ENCODE measurements at regions not wholly inside any gene's neighbourhood (a gene's known extent, or its start where the extent isn't known, plus 50 kb on each side); places are given as distances from the start of the nearest gene placed in this dataset.

DNA sequence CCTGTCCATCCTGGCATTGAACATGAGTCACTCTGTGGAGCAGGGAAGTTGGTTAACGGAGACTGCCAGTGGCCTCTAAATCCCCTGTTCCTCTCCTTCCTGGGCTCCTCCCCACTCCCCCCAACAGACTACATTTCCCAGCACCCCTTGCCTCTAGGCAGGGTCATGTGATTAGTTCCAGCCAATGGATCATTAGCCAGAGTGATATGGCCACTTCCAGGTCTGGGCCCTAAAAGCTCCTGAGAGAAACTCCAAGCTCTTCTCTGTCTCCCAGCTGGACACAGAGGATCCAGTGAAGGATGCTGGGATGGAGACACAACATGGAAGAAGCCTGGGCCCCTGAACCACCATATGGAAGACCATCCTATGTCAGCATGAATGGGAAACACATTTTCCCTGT, 54.4 kb upstream of the RFLNA start:
- no peak for DNase-seq (ENCODE audit: low read depth in 4 of 4, low spot score in 2 of 4)

DNA sequence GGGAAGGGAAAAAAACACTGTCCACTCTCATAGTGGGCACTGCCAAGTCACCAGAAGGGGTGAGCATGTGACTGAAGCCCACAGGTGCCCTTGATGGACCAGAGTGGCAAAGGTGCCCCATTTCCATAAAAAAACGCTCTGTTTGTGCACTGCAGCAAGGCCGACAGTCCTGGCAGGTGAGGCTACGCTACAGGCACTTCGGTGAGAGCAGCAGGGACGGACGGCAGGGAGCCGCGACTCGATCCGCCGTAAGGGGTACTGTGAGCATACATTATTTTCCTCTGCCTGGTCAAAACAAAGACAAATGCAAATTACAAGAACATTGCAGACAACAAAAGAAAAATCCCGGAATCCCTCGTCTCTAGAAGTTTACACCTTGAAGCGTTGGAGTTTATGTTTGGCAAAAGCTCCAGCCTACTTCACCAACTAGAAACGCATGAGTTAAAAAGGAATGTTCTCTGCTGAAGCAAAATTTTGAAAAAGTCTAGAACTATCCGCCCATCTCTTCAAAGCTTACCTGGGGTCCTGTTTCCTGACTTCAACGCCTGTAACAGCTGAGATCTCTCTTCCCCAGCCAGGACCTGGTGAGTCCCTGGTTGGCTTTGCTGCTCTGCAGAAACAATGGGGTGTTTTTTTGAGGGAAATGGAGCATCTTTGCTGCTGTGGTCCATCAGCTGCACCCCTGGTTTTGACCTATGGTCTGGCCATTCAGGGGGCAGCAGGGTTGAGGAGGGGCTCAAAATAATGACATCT, 52.9 kb upstream of the RFLNA start:
- DNase-seq (ENCODE audit: low read depth in 4 of 4, low spot score in 2 of 4) = no peak

DNA sequence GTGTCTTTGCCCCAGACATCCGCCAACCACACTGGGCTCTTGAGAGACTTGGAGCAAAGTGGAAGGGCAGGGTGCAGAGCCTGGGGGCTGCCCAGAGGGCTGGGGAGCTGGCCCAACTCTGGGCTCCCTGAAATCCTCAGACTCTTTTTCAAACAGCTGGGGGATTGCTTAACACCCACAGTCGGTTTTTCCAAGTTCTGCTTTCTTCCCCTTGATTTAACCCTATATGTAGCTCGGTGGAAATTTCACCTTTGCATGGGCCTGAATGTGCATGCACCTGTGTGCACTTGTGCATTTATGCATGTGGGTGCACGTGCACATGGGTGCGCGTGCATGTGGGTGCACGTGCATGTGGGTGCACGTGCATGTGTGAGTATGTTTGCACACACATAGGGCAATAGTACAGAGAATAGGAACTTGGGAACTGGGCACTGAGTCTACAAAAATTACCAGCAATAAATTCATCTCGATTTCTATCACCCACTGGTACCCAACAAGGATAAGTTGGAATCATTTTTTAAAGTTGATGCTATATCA, 52.3 kb upstream of the RFLNA start:
- DNase-seq (ENCODE audit: low read depth in 4 of 4, low spot score in 2 of 4) = no peak

DNA sequence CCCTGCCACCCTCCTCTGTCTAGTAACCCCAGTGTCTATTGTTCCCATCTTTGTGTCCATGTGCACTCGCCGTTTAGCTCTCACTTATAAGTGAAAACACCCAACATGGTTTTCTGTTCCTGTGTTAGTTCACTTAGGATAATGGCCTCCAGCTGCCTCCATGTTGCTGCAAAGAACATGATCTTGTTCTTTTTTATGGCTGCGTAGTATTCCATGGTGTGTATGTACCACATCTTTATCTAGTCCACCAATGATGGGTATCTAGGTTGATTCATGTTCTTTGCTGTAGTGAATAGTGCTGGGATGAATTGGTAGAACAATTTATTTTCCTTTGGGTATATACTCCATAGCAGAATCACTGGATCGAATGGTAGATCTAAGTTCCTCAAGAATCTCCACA, 51.0 kb upstream of the RFLNA start:
- no peak for DNase-seq (ENCODE audit: low read depth in 4 of 4, low spot score in 2 of 4)
